H9 (cell line): ENCODE measurements at regions not wholly inside any gene's neighbourhood (a gene's known extent, or its start where the extent isn't known, plus 50 kb on each side); places are given as distances from the start of the nearest gene placed in this dataset.

Experiments
- DNase-seq: peaks from one replicate; pipeline ENCODE4 v3.0.0-alpha.2; 2017
- H2AFZ ChIP-seq: one replicate; pipeline ENCODE4 v1.6.1; 2013; ENCODE audit warnings: mild to moderate bottlenecking, low read length, control low read depth, moderate library complexity
- H2AK5ac ChIP-seq: 2 replicates; pipeline ENCODE4 v1.6.1; 2013; ENCODE audit warnings: low read length, control low read depth, mixed read lengths; ENCODE audit not compliant: insufficient read length
- H2BK120ac ChIP-seq: one replicate; pipeline ENCODE4 v1.6.1; 2013; ENCODE audit warnings: low read depth, mild to moderate bottlenecking, low read length, control low read depth, inconsistent platforms; ENCODE audit not compliant: poor library complexity, severe bottlenecking
- H2BK12ac ChIP-seq: 2 replicates; pipeline ENCODE4 v1.6.1; 2013; ENCODE audit warnings: low read length, control low read depth, mixed read lengths, low read depth; ENCODE audit not compliant: insufficient read length
- H2BK15ac ChIP-seq: 2 replicates; pipeline ENCODE4 v1.6.1; 2013; ENCODE audit warnings: low read depth, low read length, control low read depth
- H2BK20ac ChIP-seq: one replicate; pipeline ENCODE4 v1.6.1; 2013; ENCODE audit warnings: low read depth, mild to moderate bottlenecking, low read length, control low read depth, inconsistent platforms; ENCODE audit not compliant: poor library complexity, severe bottlenecking
- H2BK5ac ChIP-seq: 2 replicates; pipeline ENCODE4 v1.6.1; 2013; ENCODE audit warnings: low read length, control low read depth, mixed read lengths; ENCODE audit not compliant: insufficient read length
- H3K14ac ChIP-seq: 2 replicates; pipeline ENCODE4 v1.6.1; 2013; ENCODE audit warnings: low read length, control low read depth; ENCODE audit not compliant: insufficient read depth
- H3K18ac ChIP-seq: 2 replicates; pipeline ENCODE4 v1.6.1; 2013; ENCODE audit warnings: low read depth, mild to moderate bottlenecking, mixed read lengths, low read length, control low read depth; ENCODE audit not compliant: insufficient read length
- H3K23ac ChIP-seq: 2 replicates; pipeline ENCODE4 v1.6.1; 2013; ENCODE audit warnings: low read length, control low read depth, mixed read lengths, low read depth; ENCODE audit not compliant: insufficient read length
- H3K23me2 ChIP-seq: 2 replicates; pipeline ENCODE4 v1.6.1; 2013; ENCODE audit warnings: low read depth, mild to moderate bottlenecking, mixed read lengths, low read length, control low read depth; ENCODE audit not compliant: insufficient read length, poor library complexity, severe bottlenecking
- H3K27ac ChIP-seq: 2 replicates; pipeline ENCODE4 v1.5.1; 2013; ENCODE audit warnings: low read length, control low read depth, mixed read lengths, low read depth; ENCODE audit not compliant: insufficient read length
- H3K27me3 ChIP-seq: 2 replicates; pipeline ENCODE4 v1.6.1; 2013; ENCODE audit warnings: low read length, control low read depth, inconsistent platforms; ENCODE audit not compliant: insufficient read depth
- H3K4ac ChIP-seq: 2 replicates; pipeline ENCODE4 v1.6.1; 2013; ENCODE audit warnings: low read depth, mild to moderate bottlenecking, control low read depth, inconsistent platforms, low read length, moderate library complexity
- H3K4me1 ChIP-seq: 2 replicates; pipeline ENCODE4 v1.6.1; 2013; ENCODE audit warnings: low read length, control low read depth, inconsistent platforms; ENCODE audit not compliant: insufficient read depth
- H3K4me2 ChIP-seq: 2 replicates; pipeline ENCODE4 v1.6.1; 2013; ENCODE audit warnings: low read length, control low read depth, mixed read lengths; ENCODE audit not compliant: insufficient read length, insufficient read depth
- H3K56ac ChIP-seq: 2 replicates; pipeline ENCODE4 v1.6.1; 2013; ENCODE audit warnings: low read depth, mild to moderate bottlenecking, mixed read lengths, low read length, control low read depth; ENCODE audit not compliant: insufficient read length
- H3K79me1 ChIP-seq: 2 replicates; pipeline ENCODE4 v1.6.1; 2013; ENCODE audit warnings: low read depth, mild to moderate bottlenecking, moderate library complexity, low read length, control low read depth, inconsistent platforms; ENCODE audit not compliant: insufficient read depth, poor library complexity, severe bottlenecking
- H3K79me2 ChIP-seq: 2 replicates; pipeline ENCODE4 v1.6.1; 2013; ENCODE audit warnings: low read length, control low read depth, inconsistent platforms; ENCODE audit not compliant: insufficient read depth
- H3K9ac ChIP-seq: 2 replicates; pipeline ENCODE4 v1.6.1; 2013; ENCODE audit warnings: low read length, control low read depth, mixed read lengths; ENCODE audit not compliant: insufficient read length; ENCODE audit errors: extremely low read depth
- H3K9me3 ChIP-seq: one replicate; pipeline ENCODE4 v1.6.1; 2013; ENCODE audit warnings: low read depth, low read length, inconsistent platforms; ENCODE audit not compliant: control insufficient read depth
- H3T11ph ChIP-seq: one replicate; pipeline ENCODE4 v1.6.1; 2013; ENCODE audit warnings: mild to moderate bottlenecking, low read length, control low read depth, inconsistent platforms
- H4K20me1 ChIP-seq: one replicate; pipeline ENCODE4 v1.6.1; 2013; ENCODE audit not compliant: control insufficient read depth, insufficient read length, insufficient read depth
- H4K5ac ChIP-seq: 2 replicates; pipeline ENCODE4 v1.6.1; 2013; ENCODE audit warnings: low read depth, mild to moderate bottlenecking, mixed read lengths, low read length, control low read depth; ENCODE audit not compliant: insufficient read length
- H4K8ac ChIP-seq: replicated peaks from 2 replicates; pipeline ENCODE4 v1.6.1; 2013; ENCODE audit warnings: low read length, control low read depth, mixed read lengths, low read depth; ENCODE audit not compliant: insufficient read length
- H4K91ac ChIP-seq: 2 replicates; pipeline ENCODE4 v1.6.1; 2013; ENCODE audit warnings: low read depth, mild to moderate bottlenecking, moderate library complexity, mixed read lengths, low read length, control low read depth; ENCODE audit not compliant: insufficient read length
- H3K27ac Mint-ChIP-seq, 3 experiments: 2 replicates in 2 of 3; 3 replicates in 1 of 3; pipeline ENCODE4 v1.8.0; 2020 to 2021; ENCODE audit warnings: mixed read lengths in 3 of 3, mild to moderate bottlenecking in 1 of 3, moderate library complexity in 1 of 3
- H3K27me3 Mint-ChIP-seq: 2 replicates; pipeline ENCODE4 v1.8.0; 2021; ENCODE audit warnings: low read depth, mild to moderate bottlenecking, moderate library complexity, mixed read lengths
- H3K36me3 Mint-ChIP-seq, 3 experiments: 2 replicates in 2 of 3; 3 replicates in 1 of 3; pipeline ENCODE4 v1.8.0; 2020 to 2021; ENCODE audit warnings: low read depth in 3 of 3, mixed read lengths in 3 of 3; ENCODE audit not compliant: insufficient read depth in 1 of 3
- H3K4me1 Mint-ChIP-seq, 2 experiments: 2 replicates each; pipeline ENCODE4 v1.8.0; 2020; ENCODE audit warnings: mixed read lengths in 2 of 2
- H3K4me3 Mint-ChIP-seq, 2 experiments: 2 replicates in 1 of 2; 3 replicates in 1 of 2; pipeline ENCODE4 v1.8.0; 2020 to 2021; ENCODE audit warnings: mild to moderate bottlenecking in 2 of 2, mixed read lengths in 2 of 2, moderate library complexity in 1 of 2
- H3K9me3 Mint-ChIP-seq, 2 experiments: 2 replicates in 1 of 2; 3 replicates in 1 of 2; pipeline ENCODE4 v1.8.0; 2020; ENCODE audit warnings: mild to moderate bottlenecking in 2 of 2, mixed read lengths in 2 of 2, moderate library complexity in 1 of 2
- WGBS: extraction: QIAGEN DNeasy Blood & Tissue Kit; methylation state at CpG from one replicate; pipeline ENCODE4 v1.1.7; 2013; ENCODE audit warnings: missing lambda C conversion rate, low lambda C conversion rate, mixed read lengths; ENCODE audit not compliant: insufficient read length; ENCODE audit errors: extremely low coverage; 5-methylcytosine and 5-hydroxymethylcytosine counted together
- TF ChIP-seq, protein P1 (sequence below): fragments of 200-600 bp; sonication (generic); conservative IDR thresholded peaks from 3 replicates; pipeline ENCODE4 v1.8.0; 2021; ENCODE audit warnings: antibody characterized with exemption, mild to moderate bottlenecking

DNA sequence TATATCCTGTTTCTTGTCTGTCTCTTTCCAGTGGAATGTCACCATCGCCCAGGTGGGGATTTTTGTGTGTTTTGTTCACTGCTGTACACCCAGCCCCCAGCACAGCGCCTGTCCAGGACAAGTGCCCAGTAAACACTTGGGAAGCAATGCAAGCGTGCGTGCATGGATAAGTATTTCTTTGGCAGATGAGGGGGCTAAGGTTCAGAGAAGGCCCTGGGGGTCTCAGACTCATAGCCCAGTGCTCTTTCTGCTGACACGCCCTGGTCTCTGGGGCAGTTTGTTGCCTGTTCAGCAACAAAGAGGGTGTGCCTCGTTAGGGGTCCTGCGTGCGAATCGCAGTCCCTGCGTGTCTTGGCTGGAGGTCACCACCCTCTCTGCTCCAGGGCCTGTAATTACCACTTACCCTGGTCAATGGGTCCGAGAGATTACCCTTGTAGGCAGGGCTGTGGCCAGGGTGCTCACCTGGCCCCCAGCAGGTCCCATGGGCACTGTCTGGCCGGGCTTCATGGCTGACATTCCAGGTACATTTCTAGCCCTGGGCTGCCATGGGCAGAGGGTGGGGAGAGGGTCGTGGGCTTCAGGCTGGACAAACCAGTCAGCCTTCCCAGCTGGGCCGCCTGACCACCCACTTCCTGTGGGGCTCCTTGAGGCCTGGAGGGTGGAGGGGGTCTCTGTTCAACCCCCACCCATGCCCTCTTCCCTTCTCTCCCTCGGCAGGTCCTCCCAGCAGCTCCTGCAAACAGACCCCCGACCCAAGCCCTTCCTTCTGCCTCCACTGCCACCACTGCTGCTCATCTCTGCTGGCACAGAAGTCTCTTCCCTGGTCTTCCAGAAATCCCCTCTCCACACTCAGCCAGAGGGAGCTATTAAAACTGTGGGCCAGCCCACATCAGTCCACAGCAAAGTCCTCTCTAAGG is 87.1 kb downstream of the CEBPB start:
- Histone ChIP-seq H4K91ac (no peak overlapping the region), H3K79me2 (no peaks in the 10 kb centered on the region), H2AFZ (no peak overlapping the region), H4K8ac (no peak overlapping the region), H3K23me2 (no peaks in the 10 kb centered on the region), H3K9me3 (no peaks in the 10 kb centered on the region), H3K9ac (no peak overlapping the region), H3K27ac (no peak overlapping the region), H2BK20ac (no peak overlapping the region), H2BK120ac (no peak overlapping the region), H3K4me1 (no peaks in the 10 kb centered on the region), H3T11ph (no peak overlapping the region), H4K5ac (no peak overlapping the region), H3K14ac (no peak overlapping the region), H3K56ac (no peak overlapping the region), H3K18ac (no peak overlapping the region), H2BK5ac (no peak overlapping the region), H2BK12ac (no peak overlapping the region), H3K23ac (no peak overlapping the region), H3K79me1 (no peaks in the 10 kb centered on the region), H2AK5ac (no peak overlapping the region), H3K27me3 (no peaks in the 10 kb centered on the region), H2BK15ac (no peak overlapping the region), H3K4me2 (no peak overlapping the region), H3K4ac (no peak overlapping the region), H4K20me1 (no peaks in the 10 kb centered on the region)
- no peak overlapping the region for H3K4me3 Mint-ChIP-seq
- TF ChIP-seq, protein P1, sequence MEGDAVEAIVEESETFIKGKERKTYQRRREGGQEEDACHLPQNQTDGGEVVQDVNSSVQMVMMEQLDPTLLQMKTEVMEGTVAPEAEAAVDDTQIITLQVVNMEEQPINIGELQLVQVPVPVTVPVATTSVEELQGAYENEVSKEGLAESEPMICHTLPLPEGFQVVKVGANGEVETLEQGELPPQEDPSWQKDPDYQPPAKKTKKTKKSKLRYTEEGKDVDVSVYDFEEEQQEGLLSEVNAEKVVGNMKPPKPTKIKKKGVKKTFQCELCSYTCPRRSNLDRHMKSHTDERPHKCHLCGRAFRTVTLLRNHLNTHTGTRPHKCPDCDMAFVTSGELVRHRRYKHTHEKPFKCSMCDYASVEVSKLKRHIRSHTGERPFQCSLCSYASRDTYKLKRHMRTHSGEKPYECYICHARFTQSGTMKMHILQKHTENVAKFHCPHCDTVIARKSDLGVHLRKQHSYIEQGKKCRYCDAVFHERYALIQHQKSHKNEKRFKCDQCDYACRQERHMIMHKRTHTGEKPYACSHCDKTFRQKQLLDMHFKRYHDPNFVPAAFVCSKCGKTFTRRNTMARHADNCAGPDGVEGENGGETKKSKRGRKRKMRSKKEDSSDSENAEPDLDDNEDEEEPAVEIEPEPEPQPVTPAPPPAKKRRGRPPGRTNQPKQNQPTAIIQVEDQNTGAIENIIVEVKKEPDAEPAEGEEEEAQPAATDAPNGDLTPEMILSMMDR, result no peak
- H3K4me1 Mint-ChIP-seq, result peaks cover 0 to 8% of the 10 kb centered on the region in 2 experiments; a peak in 1 of 4 replicates
- whole genome bisulfite sequencing, result no CpG with 5 or more reads among the region's 16 CpGs
- peaks cover 4% of the 10 kb centered on the region; the same call in 1 of the 2 replicates for H3K27me3 Mint-ChIP-seq
- H3K27ac Mint-ChIP-seq, result no peak overlapping the region; a peak in 1 of 7 replicates
- no peaks in the 10 kb centered on the region; a peak in 2 of 5 replicates for H3K9me3 Mint-ChIP-seq
- H3K36me3 Mint-ChIP-seq, result no peaks in the 10 kb centered on the region
- no peak for DNase-seq
